AG04450 (cell line): ENCODE measurements at regions not wholly inside any gene's neighbourhood (a gene's known extent, or its start where the extent isn't known, plus 50 kb on each side); places are given as distances from the start of the nearest gene placed in this dataset.
"Not testable (repeated sequence)": the region's sequence is repeated elsewhere in the genome, so short reads cannot be mapped to it uniquely, and the experiment has no call there.

Experiments
- CTCF ChIA-PET: fragments of 300-600, 350-600 bp; formaldehyde crosslinking; extraction: SDS; loops from one replicate; lab custom pipeline; 2022; ENCODE audit warnings: antibody characterized with exemption, inconsistent platforms; lab: Charles Lee
- POLR2A ChIA-PET: fragments of 350-600 bp; formaldehyde crosslinking; extraction: SDS; loops from one replicate; lab custom pipeline; 2021; ENCODE audit warnings: antibody characterized with exemption, inconsistent platforms; lab: Yijun Ruan, JAX
- DNase-seq: peaks from one replicate; pipeline ENCODE4 v3.0.0-alpha.2; 2011; ENCODE audit warnings: low read depth, low spot score
- H3K27ac ChIP-seq: one replicate; pipeline ENCODE4 v1.5.1; 2012; ENCODE audit warnings: low read depth, low read length, control low read depth
- H3K27me3 ChIP-seq: one replicate; pipeline ENCODE4 v1.6.0; 2012; ENCODE audit warnings: low read length; ENCODE audit not compliant: control insufficient read depth, insufficient read depth
- H3K4me3 ChIP-seq: 2 replicates; pipeline ENCODE4 v1.5.1; 2011; ENCODE audit warnings: mild to moderate bottlenecking, low read depth, low read length, control low read depth
- H3K9me3 ChIP-seq: 2 replicates; pipeline ENCODE4 v1.5.1; 2012; ENCODE audit warnings: low read length; ENCODE audit not compliant: control insufficient read depth, insufficient read depth
- TF ChIP-seq, protein P1 (sequence below): IDR thresholded peaks from 2 replicates; pipeline ENCODE4 v1.5.1; 2011; ENCODE audit warnings: low read depth, low read length, control low read depth, inconsistent platforms

DNA sequence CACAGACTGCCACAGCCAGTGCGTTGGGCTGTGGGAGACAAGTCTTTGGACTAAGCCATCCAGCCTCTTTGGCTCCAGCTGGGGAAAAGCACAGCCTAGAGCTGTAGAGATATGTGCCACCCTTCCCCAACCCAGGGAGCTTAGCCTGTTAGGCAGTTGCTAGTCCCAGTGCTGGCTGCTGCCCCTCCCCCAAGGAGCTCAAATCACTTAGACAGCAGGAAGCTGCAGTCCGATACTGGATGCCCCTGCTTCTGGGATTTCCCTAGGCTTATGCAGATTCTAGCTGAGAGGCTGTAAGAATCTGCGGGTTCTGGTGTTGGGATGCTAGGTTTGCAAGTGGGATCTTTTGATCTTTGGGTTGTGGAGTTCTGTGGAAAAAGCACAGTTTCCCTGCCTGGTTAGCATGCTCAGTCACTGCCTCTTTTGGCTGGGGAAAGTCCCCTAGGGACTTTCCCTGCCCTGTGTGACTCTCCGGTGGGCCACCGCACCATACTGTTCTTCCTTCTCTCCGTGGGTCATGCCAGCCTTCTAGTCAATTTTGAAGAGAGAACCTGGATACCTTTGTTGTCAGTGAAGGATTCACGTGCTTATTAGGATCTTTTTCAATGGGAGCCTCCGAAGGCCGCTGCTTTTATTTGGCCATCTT lies 792.0 kb downstream of the KCNA4 start:
- POLR2A ChIA-PET: no interaction called here

DNA sequence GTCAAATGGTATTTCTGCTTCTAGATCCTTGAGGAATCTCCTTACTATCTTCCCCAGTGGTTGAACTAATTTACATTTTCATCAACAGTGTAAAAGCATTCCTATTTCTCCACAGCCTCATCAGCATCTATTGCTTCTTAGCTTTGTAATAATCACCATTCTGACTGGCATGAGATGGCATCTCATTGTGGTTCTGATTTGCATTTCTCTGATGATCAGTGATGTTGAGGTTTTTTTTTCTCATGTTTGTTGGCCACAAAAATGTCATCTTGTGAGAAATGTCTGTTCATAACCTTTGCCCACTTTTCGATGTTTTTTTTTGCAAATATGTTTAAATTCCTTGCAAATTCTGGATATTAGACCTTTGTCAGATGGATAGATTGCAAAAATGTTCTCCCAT lies 797.3 kb downstream of the KCNA4 start:
- H3K27me3 ChIP-seq, POLR2A ChIA-PET, H3K27ac ChIP-seq, H3K4me3 ChIP-seq, H3K9me3 ChIP-seq, CTCF ChIA-PET, DNase-seq: not testable (repeated sequence)

More for the DNA sequence above, 792.0 kb downstream of the KCNA4 start:
- TF ChIP-seq, protein P1, sequence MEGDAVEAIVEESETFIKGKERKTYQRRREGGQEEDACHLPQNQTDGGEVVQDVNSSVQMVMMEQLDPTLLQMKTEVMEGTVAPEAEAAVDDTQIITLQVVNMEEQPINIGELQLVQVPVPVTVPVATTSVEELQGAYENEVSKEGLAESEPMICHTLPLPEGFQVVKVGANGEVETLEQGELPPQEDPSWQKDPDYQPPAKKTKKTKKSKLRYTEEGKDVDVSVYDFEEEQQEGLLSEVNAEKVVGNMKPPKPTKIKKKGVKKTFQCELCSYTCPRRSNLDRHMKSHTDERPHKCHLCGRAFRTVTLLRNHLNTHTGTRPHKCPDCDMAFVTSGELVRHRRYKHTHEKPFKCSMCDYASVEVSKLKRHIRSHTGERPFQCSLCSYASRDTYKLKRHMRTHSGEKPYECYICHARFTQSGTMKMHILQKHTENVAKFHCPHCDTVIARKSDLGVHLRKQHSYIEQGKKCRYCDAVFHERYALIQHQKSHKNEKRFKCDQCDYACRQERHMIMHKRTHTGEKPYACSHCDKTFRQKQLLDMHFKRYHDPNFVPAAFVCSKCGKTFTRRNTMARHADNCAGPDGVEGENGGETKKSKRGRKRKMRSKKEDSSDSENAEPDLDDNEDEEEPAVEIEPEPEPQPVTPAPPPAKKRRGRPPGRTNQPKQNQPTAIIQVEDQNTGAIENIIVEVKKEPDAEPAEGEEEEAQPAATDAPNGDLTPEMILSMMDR: no peak
- CTCF ChIA-PET: no interaction called here
- Histone ChIP-seq H3K4me3 (no peak overlapping the region), H3K9me3 (peaks cover 9% of the 10 kb centered on the region; the same call in 1 of the 2 replicates), H3K27me3 (no peaks in the 10 kb centered on the region), H3K27ac (no peak overlapping the region)
- no peak for DNase-seq

DNA sequence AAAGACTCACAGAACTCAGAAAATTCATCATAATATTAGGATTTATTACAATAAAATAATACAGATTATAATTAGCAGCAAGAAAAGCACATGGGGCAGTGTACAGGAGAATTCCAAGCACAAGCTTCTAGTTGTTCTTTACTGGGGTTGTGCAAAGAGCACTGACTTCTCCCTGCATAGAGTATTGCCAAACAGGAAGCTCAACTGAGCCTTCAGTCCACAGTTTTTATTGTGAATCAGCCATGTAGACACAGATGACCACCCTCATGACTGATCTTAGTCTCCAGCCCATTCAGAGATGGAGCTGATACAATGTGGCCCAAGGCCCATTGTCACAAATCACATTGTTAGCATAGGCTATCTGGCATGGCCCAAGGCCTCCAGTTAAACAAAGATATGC lies 798.9 kb downstream of the KCNA4 start:
- Histone ChIP-seq H3K27me3 (no peaks in the 10 kb centered on the region), H3K27ac (no peak overlapping the region), H3K9me3 (no peaks in the 10 kb centered on the region), H3K4me3 (no peak overlapping the region)
- no peak for DNase-seq
- ChIA-PET POLR2A (no interaction called here), CTCF (no interaction called here)
- TF ChIP-seq, protein P1: no peak

DNA sequence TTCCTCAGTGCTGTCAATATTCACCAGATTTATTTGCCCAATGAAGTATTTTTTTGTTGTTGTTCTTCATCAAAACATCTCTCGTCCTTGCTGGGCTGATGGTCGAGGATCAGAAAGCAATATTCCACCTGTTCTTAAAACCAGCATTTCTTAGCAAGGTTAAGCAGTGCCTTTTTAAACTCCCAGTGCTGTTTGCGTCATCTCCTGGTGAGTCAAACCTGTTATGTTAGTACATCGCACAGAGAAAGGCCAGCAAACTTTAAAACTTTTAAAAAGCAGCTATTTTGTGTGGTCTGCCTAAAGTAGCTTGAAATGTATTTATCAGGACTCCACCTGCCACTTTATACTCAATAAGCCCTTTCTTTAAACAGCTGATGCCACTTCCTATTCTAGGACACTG lies 802.0 kb downstream of the KCNA4 start:
- TF ChIP-seq, protein P1: no peak
- DNase-seq: peak; percentile 7
- H3K27ac ChIP-seq: no peak overlapping the region
- H3K9me3 ChIP-seq: no peaks in the 10 kb centered on the region
- ChIA-PET POLR2A (no interaction called here), CTCF (no interaction called here)
- H3K27me3 ChIP-seq: no peaks in the 10 kb centered on the region
- no peak overlapping the region for H3K4me3 ChIP-seq

DNA sequence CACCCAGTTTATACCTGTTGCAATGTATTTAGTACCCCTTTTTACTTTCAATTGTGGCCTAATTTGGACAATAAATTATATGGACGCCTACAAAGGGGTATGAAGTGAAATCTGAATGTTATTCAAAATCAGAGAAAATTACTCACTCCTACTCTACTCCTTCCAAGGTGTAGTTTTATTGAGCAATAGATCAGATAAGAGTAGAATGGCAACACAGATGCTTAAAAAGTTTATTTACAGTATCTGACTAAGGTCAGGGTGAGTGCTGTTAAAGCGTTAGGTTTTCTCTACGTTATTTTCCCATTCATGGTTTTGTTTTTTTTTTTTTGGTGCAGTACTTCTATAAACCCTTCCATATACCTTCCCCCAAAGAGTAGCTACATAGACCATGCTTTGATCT lies 805.6 kb downstream of the KCNA4 start:
- POLR2A ChIA-PET: no interaction called here
- CTCF ChIA-PET: no interaction called here
- DNase-seq: no peak
- Histone ChIP-seq H3K27ac (no peak overlapping the region), H3K4me3 (no peak overlapping the region), H3K27me3 (no peaks in the 10 kb centered on the region), H3K9me3 (no peaks in the 10 kb centered on the region)
- TF ChIP-seq, protein P1: no peak
